ENCODE measurements at regions not wholly inside any gene's neighbourhood (a gene's known extent, or its start where the extent isn't known, plus 50 kb on each side); places are given as distances from the start of the nearest gene placed in this dataset.
A peak's percentile ranks its signal among the peaks of the same experiment; 100 is the strongest.

DNA sequence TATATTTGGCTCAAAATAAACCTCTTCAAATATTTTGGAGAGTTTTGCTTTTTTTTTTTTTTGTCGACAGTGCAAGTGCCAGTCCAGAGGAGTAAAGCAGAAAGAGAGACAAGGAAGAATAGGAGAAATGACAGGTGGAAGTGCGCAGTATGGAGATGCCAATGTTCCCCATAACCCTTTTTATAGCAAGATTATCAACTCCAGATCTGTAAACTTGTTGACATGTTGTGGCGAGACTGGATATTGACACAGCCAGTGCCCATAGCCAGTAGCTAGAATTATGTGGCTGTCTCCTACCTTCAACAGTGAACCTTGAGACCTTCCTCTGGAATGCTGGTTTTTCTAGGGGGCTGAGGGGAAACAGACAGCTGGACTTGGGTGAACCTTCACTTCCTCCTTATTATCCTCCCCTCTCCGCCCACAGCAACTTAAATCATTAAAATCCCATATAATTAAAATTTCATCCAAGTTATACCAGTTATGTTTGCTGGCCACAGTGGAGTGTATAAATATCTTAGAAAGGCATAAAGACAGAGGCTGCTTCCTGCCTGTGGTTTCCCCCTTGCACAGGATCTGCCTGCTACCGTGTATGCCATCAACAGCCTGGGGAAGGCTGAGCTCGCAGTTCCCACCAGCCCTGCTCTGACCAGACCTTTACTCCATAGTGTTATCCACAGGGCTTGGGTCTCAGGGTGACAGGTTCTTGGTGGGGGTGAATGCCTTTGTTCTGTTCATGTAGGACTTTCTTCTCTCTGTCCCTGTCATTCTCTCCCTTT lies 112.3 kb upstream of the ANKH start:
- no peak for DNase-seq (ENCODE audit: low read depth)

DNA sequence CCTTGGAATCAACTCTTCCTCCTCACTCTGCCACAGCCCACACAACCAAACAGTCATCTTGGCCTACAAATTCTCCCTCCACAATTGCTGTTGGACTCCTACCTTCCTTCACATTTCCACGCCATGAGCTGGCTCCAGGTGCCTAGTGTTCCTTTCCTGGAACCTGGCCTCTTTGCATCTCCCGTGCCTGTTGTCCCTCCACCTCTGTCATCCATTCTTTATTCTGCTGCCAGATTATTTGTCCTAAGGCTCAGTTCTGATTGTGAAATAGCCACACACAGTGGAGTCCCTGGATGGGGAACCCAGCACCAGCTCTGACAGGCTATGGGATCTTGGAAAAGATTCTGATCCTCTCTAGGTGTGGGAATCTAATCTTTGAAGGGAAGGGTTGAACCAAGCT lies 109.1 kb upstream of the ANKH start:
- no peak for DNase-seq (ENCODE audit: low read depth)

DNA sequence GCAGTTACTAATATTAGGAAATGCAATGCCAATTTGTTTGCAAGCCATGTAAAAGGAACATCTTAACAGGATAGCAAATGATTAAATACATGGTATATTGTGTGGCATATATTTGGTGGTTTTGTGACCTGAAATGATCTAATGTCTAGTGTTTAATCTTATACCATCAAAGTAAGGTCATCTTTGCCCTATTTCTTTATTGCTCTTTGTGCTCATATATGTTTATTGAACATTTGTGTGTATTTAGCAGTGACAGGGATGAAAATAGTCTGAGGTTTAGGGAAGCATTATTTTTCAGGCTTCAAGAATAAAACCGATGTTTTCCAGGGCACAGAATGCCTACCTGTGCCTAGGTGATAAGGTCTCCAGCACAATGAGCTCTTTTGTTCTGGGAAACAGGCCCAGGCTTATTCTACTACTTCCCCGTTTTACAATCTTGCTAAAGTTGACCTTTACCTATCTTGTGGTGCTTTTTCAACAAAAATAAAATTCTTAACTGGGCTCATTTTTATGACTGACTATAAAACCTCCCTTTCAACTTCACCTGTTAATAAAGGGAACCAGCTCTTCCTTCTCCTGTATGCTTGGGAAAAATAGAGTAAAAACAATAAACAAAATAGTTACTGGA lies 105.6 kb upstream of the ANKH start:
- no peak for DNase-seq (ENCODE audit: low read depth)

DNA sequence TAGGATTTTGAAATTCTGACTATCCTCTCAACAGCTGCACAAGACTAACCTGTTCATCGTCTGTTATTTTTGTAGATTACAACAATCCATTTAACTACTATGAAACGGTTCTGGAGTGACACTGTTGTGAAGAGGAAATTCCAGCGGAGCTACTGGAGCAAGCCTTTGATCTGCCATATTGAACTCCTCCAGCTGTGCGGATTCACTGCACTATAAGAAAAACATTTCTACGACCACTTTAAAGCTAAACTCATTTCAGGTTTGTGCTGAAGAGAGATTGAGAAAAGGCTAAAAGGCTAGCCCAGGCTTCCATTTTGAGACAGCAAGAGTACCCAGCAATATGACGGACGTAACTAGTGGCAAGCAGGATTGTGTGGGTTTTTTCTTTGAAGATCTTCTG lies 104.9 kb upstream of the ANKH start:
- no peak for DNase-seq (ENCODE audit: low read depth)

DNA sequence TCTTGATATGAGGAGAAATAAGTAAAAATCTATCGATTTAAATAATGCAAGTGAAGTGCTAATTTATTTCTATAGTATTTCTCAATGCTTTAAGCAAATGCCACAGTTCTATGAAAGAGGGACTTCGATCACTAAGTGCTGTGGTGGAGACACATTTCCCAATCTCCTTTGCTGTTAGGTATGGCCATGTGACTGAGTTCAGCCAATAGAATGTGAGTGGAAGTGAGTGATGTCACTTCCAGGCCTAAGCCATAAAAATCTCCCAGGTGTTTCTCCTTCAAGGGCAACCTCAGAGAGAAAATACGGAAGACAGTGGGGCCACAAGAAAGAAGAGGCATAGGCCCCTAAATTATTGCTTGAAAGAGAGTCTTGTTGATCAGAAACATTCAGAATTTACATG lies 100.3 kb upstream of the ANKH start:
- DNase-seq (ENCODE audit: low read depth), result no peak

DNA sequence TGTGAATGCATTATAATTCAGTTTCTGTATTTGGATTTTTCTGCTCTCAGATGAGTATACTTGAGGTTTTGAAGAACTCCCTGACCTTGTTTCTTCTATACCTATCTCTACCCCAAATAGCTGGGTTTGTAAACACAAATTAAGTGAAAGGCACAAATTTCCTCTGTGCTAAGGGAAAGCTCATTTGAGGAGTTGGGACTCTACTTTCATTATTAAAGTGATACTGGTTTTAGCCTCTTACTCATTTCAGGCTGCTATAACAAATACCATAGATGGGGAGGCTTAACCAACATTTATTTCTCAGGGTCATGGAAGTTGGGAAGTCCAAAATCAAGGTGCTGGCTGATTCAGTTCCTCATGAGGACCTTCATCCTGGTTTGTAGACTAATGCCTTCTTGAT lies 97.2 kb upstream of the ANKH start:
- no peak for DNase-seq (ENCODE audit: low read depth)

DNA sequence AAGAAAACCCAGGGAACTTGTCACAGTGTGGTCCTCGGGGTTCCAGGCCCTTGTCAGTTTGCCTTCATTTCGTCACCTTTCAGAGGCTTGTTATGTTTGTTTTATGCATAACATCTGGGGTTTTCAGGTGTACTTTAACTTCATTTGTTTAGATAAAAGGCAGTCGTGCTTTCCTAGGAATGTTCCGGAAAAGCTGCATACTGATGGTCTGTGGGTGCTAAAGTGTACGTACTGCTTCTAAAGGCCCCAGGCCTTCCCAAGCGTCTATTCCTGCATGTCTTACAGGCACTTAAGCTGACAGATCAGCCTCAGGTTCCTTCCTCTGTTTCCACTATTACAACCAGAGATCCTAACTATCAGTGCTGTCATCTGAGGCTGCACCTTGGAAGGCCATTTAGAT lies 95.6 kb upstream of the ANKH start:
- no peak for DNase-seq (ENCODE audit: low read depth)

DNA sequence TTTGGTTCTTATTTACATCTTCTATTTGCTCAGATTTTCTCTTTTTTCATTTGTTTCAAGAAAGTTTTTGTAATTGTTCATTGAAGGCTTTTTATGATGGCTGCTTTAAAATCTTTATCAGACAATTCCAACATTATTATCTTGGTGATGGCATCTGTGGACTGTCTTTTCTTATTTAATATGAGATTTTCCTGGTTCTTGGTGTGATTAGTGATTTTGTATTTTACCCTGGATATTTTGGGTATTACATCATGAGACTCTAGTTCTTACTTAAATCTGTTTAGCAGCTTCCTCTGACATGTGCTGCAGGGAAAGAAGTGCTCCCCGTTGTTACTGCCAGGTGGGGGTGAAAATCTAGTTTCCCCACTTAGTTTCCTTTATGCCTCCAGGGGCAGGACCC lies 94.2 kb upstream of the ANKH start:
- DNase-seq (ENCODE audit: low read depth), result no peak

DNA sequence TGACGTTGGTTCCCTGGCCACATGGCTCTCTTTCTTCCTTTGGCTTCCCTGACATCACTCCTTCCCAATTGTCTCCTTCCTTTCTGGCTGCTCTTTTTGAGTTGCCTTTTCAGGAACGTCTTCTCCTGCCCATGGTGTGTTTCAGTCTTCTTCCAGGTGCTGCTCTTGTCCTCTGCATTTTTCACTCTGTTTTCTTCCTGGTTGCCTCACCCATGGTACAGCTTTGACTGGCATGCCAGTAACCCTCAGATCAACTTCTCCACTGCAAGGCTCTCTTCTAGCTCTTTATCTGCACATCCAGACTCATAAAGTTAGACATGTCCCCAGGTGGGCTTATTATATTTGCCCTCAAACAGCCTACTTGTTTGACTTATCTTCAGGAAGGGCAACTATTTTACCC lies 91.0 kb upstream of the ANKH start:
- no peak for DNase-seq (ENCODE audit: low read depth)

DNA sequence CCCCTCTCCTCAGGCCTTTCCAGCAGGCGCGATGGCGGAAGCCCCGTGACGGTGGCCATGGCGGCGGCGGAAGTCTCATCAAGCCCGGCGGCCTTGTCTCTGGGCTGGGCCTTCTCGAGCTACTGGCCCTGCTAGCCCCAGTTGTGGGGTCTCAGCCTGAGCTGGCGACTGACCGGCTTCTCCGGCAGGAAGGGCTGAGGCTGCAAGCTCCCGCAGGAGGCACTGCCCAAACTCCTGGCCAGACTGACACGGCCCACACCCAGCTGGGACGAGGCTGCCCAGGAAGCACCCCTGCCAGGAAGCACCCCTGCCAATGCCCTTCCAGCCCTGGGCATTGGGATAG lies 88.5 kb upstream of the ANKH start:
- no peak for DNase-seq (ENCODE audit: low read depth)

DNA sequence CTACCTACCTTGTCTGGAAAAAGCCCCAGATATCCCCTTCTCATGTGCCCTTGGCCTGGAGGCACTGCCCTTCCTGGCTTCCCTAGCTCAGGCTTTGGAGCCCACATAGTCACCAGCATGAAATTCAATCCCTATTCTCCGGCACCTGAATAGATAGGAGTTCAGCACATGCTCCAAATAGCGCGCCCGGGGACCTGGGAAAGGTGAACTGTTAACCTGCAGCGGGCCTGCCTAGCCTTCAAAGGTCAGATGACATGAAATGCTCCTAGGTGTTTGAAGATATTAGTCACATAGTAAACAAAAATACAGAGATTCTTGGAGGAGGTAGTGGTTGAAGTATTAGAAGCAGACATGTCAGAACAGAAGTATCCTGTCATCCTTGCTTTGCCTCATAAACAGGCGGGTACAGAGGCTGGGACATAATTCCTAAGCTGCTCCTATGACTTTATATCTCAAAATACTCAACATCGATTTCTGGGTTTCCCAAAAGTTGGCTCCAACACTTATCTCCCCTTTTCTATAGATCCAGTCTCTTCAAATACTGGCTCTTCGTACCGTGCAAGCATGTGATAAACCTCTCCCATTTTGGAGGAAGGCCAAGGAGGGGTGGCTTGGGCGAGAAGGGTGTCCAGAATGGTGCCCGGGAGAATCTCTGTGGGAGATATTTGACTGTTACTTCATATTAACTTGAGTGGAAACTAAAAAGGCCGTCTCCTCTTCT lies 88.0 kb upstream of the ANKH start:
- DNase-seq (ENCODE audit: low read depth), result no peak

DNA sequence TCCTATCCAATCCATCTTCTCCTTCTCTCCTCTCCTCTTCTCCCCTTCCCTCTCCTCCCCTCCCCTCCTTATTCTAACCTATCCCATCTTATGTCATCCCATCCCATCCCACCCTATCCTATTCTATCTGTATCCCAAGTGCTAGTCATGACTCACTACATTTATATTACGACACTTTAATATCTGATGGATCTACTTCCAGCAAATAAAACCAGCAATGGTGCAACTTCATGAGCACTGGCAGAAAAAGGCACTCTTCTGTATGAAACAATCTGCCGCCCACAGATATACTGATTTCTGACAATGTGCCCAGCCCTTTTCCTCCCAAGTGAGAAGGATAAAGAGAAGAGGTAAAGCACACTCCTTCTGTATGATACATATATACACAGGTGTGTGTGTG lies 86.6 kb upstream of the ANKH start:
- DNase-seq (ENCODE audit: low read depth), result no peak

DNA sequence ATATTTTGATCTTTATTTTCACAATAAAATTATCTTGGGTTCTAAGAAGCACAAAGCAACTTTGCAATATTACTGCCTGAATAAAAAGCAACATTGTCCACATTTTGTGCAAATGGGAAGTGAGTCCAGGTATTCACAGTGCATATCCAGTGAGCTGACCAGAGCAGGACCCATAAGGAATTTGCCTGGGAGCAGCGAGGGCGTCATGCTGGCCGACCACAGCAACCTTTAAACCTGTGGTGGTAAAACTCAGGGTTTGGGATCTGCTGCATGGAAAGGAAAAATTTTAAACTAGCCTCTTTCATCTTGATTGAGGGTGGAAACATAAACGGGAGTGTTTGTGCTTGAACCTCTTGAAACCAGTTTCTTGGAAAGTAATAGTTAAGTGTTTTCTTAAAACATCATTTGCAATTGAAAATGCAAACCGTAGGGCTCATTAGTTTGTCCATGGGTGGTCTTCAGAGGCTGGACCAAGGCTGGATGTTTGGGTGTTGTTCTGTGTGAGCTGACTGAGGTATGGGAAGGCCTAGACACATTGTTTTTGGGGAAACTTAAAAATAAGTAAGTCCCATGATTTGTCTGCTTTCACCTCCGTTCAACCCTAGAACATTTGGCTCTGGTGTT lies 85.0 kb upstream of the ANKH start:
- no peak for DNase-seq (ENCODE audit: low read depth)

DNA sequence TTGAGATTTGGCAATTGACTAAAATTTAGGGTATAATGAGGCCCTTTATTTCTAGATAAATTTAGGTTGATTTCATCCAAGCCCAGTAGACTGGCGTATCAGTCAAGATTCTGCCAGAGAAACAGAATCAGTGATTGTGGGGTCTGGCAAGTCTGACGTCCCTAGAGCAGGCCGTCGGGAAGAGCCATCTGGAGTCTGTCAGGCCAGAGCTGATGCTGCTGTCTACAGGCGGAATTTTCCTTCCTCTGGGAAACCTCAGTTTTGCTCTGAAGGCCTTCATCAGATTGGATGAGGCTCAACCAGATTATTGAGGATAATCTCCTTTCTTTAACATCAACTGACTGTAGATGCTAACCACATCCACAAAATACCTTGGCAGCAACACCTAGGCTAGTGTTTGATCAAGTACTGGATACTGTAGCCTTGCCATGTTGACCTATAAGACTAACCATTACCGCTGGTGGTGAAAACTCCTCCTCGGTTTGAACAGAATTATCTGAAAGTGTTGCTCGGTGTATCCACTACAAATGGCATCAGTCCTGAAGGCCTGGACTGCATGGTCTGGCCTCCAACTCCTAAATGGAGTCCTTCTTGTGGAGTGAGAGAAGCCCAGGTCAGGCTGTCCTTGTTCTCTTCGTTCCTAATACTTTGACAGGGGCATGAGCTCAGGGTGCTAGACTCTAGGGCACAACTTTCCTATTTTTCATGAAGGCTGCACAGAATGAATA lies 83.2 kb upstream of the ANKH start:
- no peak for DNase-seq (ENCODE audit: low read depth)

DNA sequence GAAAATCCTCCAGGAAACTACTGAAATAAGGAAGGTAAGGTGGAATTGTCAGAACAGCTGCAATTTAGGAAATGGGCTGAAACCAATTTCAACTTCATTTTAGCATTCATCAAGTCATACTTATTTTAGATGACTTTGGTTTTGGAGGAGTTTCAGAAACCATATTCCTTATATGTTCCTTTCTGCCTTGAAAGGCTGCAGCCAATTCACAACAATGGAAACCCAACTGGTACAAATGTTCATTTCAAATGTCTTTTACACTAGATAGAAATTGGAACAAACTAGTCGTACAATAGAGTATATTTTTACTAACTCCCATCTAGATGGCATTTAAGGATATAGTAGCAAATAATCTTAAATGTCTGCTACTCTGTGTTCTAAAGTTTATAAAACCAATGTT lies 82.6 kb upstream of the ANKH start:
- no peak for DNase-seq (ENCODE audit: low read depth)

DNA sequence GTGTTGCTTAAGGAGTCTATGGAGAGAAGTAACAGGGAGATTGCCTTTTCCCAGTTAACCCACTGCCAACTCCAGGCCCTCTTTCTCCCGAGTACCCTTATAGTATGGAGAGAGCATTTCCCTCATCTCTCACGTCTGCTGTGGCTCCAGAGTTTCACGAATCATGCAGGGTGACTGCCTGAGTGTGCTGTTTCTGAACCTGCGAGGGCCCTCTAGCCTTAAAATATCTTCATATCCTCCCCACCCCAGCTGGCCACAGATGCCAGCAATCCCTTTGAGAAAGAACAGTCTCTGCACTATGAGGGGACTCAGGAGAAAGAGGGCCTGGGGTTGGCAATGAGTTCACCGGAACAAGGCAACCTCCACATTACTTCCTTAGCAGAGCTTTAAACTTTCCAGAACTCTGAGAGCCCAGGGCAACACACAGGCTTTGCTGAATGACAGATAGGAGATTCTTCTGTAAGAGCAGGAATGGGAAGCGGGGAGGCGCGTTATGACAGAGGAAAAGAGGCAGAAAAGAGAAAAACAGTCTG lies 81.6 kb upstream of the ANKH start:
- no peak for DNase-seq (ENCODE audit: low read depth)

DNA sequence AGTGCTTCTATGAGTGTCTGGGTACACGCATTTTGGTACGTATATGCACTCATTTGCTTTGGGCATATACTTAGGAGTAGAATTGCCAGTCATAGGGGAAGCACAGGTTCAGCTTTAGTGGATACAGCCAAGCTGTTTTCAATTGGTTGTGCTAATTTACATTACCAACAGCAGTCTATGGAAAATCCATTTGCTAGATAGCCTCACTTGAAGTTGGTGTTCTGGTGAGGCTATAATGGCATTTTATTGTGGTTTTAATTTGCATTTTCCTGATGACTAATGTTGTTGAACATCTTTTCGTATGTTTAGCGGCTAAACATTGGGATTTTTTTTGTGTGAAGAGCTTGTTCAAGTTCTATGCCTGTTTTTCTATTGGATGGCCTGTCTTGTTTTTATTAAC lies 76.8 kb upstream of the ANKH start:
- DNase-seq (ENCODE audit: low read depth), result no peak

DNA sequence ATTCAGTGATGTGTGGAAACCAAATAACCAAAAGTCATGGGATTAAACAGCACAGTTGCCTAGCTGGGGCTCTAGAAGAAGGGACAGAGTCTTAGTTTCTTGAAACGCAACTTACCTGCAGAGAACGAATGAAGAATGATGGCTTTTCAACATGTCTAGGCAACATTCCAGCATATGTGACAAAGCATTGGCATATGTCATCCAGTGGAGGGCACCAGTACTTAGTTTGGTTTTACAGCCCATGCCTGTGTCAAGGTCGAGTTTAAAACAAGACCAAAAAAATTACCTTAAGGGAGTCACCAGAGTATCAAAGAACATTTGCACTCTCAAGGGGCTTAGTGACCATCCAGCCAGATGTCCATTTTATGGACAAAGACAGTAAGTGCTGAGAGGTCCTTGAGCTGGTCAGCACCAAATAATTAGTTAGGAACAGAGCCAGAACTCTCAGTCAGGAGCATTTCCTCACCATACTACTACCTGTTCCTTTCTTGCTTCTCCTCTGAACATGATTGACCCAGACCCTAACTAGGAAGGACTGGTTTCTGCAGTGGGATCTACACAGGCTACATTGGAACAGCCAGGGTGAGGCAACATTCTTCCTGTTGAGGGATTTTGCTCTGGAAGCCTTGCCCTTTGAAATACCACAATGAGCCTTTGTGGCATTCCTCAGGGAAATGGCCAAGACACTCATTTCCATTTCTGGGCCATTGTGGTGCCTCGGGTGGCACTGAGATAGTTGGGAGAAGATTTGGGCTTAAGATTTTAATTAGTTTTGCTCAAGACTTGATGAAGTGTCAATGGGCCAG lies 75.4 kb upstream of the ANKH start:
- DNase-seq (ENCODE audit: low read depth), result peak; percentile 21

DNA sequence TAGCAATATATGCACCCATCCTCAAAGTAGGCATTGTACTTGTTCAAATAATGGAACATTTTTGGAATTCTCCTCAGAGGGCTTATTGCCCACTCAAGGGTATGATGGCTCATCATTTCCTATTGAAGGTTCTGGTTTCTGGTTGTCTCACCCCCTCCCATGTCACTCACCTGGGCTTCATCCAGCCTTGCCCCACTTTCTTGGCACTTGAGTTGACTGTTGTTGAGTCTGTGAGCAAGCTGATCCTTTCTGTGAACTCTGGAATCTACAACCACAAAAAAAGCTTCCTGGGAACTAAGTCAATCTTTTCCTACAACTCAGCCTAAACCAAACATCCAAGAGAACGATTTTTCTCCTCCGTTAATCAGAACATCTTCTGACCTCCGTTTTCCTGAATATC lies 73.9 kb upstream of the ANKH start:
- no peak for DNase-seq (ENCODE audit: low read depth)

DNA sequence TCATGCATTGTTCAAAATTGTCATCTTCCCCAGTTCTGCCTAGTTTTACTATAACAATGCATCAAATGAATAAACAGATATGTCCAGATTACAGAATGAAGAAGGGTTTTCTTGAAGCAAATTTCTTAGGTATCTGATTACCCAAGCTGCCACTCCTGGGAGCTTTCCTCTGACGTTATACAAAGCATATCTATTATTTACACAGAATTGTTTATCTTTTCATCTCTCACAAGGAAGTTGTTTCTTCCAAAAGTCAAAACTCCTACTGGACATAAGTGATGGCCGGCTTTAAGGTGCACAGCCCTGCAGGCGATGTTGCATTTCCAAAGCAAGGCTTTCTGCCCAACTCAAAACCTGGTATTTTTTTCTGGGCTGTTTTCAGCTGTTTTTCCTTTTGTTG lies 73.4 kb upstream of the ANKH start:
- no peak for DNase-seq (ENCODE audit: low read depth)

DNA sequence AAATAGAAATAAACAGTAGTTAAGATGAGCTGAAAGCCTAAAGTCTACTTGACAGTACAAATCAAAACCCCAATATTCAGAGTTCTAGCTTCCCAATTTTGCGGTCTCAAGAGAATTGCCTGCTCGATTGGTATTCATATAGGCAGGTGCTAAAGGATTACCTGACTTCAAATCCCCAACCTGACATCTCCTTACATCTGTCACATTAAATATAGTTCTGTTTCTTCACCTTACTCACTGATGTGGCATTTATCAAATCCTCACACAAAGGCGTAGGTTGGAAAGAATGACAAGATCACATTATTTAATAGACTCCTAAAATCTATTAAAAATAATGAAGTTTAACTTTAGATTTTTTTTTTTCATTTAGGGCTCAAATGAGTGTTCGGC lies 72.8 kb upstream of the ANKH start:
- no peak for DNase-seq (ENCODE audit: low read depth)
